WI38 (cell line): ENCODE measurements at regions not wholly inside any gene's neighbourhood (a gene's known extent, or its start where the extent isn't known, plus 50 kb on each side); places are given as distances from the start of the nearest gene placed in this dataset.

Experiments used
- H3K4me3 ChIP-seq: 2 replicates; pipeline ENCODE4 v1.5.1; 2011; ENCODE audit warnings: low read depth, mild to moderate bottlenecking, control low read depth, low read length
- TF ChIP-seq, protein P1 (sequence below): IDR thresholded peaks from 2 replicates; pipeline ENCODE4 v1.5.1; 2012; ENCODE audit warnings: low read depth, mild to moderate bottlenecking, control low read depth, low read length

DNA sequence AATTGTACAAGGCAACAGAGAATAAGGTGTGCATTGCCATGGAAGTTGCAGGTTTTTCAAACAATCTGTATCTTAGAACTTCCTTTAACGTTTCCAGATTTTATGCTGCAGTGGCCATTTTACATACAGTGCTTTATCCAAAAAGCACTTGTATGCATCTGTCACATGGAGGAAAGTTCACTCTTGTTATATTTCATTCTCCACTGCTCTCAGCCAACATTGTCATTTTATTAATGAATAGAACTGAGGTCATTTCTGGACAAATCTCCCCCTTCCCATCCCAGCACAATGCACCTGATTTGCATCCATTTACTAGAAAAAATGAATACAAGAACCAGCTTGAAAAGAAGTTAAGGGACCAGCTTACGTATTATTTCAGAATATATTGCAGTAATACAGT is 342.0 kb downstream of the USP25 start:
- TF ChIP-seq, protein P1, sequence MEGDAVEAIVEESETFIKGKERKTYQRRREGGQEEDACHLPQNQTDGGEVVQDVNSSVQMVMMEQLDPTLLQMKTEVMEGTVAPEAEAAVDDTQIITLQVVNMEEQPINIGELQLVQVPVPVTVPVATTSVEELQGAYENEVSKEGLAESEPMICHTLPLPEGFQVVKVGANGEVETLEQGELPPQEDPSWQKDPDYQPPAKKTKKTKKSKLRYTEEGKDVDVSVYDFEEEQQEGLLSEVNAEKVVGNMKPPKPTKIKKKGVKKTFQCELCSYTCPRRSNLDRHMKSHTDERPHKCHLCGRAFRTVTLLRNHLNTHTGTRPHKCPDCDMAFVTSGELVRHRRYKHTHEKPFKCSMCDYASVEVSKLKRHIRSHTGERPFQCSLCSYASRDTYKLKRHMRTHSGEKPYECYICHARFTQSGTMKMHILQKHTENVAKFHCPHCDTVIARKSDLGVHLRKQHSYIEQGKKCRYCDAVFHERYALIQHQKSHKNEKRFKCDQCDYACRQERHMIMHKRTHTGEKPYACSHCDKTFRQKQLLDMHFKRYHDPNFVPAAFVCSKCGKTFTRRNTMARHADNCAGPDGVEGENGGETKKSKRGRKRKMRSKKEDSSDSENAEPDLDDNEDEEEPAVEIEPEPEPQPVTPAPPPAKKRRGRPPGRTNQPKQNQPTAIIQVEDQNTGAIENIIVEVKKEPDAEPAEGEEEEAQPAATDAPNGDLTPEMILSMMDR: no peak
- H3K4me3 ChIP-seq: no peak overlapping the region

DNA sequence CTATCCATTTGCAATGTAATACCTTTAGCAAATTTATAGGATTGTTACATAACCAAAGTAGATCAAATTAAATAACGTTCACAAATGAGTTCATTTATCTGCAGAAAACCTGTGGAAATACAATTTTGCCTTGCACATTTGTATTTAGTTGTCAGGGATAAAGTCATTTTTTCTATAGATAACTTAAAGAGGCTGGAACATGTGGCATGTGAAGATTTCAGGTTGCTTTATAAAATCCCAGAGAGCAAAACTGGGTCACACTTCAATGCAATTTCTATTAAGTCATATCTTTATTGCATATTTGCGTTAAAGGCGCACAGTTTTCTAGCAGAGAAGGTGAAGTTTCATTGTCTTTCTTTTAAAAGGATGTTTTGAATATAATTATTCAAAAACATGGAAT is 342.4 kb downstream of the USP25 start:
- no peak overlapping the region for H3K4me3 ChIP-seq
- TF ChIP-seq, protein P1: no peak

DNA sequence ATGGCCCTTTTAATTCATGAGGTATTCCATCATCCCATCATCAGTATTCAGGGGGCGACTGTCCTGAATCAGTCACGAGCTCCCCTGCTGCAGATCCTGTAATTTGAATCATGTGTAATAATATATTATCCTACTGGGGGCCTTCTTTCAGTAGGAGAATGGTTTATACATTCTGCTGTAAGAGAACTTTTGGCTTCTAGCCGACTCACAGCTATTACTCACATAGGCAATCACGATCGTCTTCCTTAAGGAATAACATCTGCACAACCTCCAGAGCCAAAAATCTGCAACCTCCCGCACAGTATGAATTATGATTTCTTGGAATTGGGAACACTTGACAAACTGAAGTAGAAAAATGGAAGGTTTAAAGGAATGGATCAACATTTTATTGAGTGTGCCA is 343.0 kb downstream of the USP25 start:
- TF ChIP-seq, protein P1: no peak
- H3K4me3 ChIP-seq: no peak overlapping the region

DNA sequence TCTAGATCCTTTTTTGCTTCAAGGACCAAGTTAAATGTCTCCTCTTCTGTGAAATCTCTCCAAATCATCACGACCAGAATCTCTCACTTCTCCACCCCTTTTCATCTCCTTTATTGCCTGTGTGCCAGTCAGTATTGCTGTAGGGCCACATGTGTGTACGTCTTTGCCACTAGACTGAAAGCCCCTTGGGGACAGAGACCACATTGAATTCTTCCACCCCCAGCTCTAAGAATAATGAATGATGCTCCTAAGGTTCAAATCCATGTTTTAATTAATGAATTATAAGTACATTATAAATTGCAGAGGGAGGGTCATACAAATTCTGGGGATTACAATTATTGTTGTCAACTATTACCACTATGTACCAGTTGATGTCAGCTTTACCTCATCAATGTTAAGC is 343.8 kb downstream of the USP25 start:
- TF ChIP-seq, protein P1: no peak
- H3K4me3 ChIP-seq: no peak overlapping the region

DNA sequence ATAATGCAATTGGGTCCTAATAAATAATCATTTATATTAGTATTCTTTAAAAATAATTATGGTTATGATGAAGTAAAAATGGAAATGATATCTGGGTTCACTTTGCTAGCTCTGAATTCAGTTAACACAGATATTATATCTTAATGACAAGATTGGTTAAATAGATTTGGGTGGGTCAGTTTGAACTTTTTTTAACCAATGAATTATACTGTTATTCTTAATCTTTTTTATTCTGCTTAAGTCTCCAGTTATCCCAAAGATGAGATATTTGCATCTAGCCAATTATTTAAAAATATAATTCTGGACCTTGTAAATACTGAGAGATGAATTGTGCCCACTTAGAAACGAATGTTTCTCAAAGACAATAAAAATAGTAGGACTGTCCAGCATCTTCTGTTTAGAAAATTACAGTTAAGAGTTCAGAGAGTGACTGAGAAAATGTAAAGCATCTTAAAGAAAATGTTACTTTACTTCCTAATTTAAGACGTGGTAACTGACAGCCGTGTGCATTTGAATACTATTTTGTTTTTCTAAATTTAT is 345.2 kb downstream of the USP25 start:
- TF ChIP-seq, protein P1: no peak
- H3K4me3 ChIP-seq: no peak overlapping the region

DNA sequence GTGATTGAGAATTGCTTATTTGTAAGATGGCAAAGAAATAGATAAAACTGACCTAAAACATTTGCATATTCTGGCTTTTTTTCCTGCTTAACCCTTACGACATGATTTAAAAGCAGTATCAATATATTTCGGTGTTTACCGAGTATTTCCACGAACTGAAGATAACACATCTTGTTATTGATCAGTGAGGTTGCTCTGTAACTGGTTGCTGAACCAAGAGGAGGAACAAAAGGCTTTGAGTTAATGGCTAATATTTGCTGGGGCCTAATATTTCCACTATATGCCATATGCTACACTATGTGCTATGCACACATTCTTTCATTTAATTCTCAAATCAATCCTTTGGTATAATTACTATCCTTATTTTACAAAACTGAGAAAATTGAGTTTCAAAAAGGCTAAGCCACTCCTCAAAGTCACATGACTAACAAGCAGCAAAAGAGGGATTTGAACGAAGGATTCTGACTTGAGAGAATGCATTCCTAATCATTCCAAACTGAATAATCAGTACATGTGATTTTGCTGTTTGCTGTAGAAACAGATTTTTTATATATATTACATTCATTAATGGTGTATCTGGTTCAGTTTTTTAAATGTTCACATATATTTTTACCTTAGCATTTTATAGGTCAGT is 346.0 kb downstream of the USP25 start:
- H3K4me3 ChIP-seq: no peak overlapping the region
- TF ChIP-seq, protein P1: no peak

DNA sequence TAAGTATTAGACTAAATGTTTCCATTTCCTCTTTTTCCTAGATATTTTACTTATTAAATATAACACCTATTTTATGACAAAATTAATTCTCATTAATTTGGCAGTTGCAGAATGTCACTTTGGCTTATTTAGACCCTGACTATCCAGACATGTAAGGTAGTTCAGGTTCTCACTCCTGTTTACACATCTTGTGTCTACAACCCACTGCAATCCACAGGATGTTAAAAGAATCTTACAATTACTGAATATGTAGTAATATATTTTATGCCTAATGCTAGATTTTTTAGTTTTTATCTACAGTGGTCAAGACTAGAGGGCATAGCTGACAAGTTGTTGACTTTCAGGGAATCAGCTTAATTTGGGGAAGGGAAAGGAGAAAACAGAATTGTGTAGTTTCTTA is 346.7 kb downstream of the USP25 start:
- TF ChIP-seq, protein P1: no peak
- no peak overlapping the region for H3K4me3 ChIP-seq
